ENCODE measurements at regions not wholly inside any gene's neighbourhood (a gene's known extent, or its start where the extent isn't known, plus 50 kb on each side); places are given as distances from the start of the nearest gene placed in this dataset.
"Not testable (repeated sequence)": the region's sequence is repeated elsewhere in the genome, so short reads cannot be mapped to it uniquely, and the experiment has no call there.

- TF ChIP-seq RNF2 (IDR thresholded peaks at IDR 0.05; ENCODE audit: borderline replicate concordance, low read depth, low read length, missing control alignments, poor library complexity, severe bottlenecking) (no peak), EGR1 (IDR thresholded peaks at IDR 0.05; ENCODE audit: borderline replicate concordance, low read depth, low read length) (no peak), TCF12 (IDR thresholded peaks at IDR 0.05; ENCODE audit: low read depth, low read length) (no peak), NRF1 (IDR thresholded peaks at IDR 0.05; ENCODE audit: low read depth, low read length) (no peak), JUND (IDR thresholded peaks at IDR 0.05; ENCODE audit: low read length) (no peak)
Observed at GRCh38 chr1:221972276-221973235, 230.7 kb upstream of the DUSP10 start (continued).

GRCh38 chr1:221971035-221971434 is 229.1 kb upstream of the DUSP10 start:
- H3K23ac ChIP-seq (ENCODE audit: insufficient read length); H3K27ac ChIP-seq (ENCODE audit: low read depth, low read length); FAIRE-seq; H2BK20ac ChIP-seq (ENCODE audit: low read length); H3K9ac ChIP-seq (replicated peaks in 1 of 4; ENCODE audit: extremely low read depth in 1 of 4, low read depth in 3 of 4, low read length in 3 of 4); H2AK5ac ChIP-seq (ENCODE audit: low read depth, low read length); H2BK15ac ChIP-seq (ENCODE audit: low read length); CTCF ChIA-PET (ENCODE audit: partially characterized antibody); H3K56ac ChIP-seq (replicated peaks; ENCODE audit: insufficient read length, low read depth, low read length); H3K23me2 ChIP-seq (ENCODE audit: low read depth, low read length); H3K9me3 ChIP-seq (ENCODE audit: insufficient read depth in 2 of 2, low read depth in 1 of 2, low read length in 1 of 2); H2BK12ac ChIP-seq (ENCODE audit: low read depth, low read length); H3K4me3 ChIP-seq (ENCODE audit: extremely low read depth in 1 of 4, insufficient read depth in 2 of 4, low read depth in 3 of 4, low read length in 4 of 4); H2BK5ac ChIP-seq (ENCODE audit: low read depth, low read length); H3K14ac ChIP-seq (ENCODE audit: insufficient read length); H3K27me3 ChIP-seq (replicated peaks in 1 of 4; ENCODE audit: control insufficient read depth in 3 of 4, extremely low read depth in 1 of 4, insufficient read depth in 3 of 4, low read length in 3 of 4); H3K4ac ChIP-seq (replicated peaks; ENCODE audit: insufficient read length, low read depth, low read length); H2AFZ ChIP-seq (ENCODE audit: low read length); H3K4me1 ChIP-seq (replicated peaks in 1 of 4; ENCODE audit: control insufficient read depth in 3 of 4, insufficient read depth in 4 of 4, low read length in 3 of 4); H4K8ac ChIP-seq (ENCODE audit: extremely low read depth, insufficient read depth, low read length); H3K36me3 ChIP-seq (ENCODE audit: control insufficient read depth in 2 of 4, insufficient read depth in 4 of 4, low read length in 3 of 4); H4K5ac ChIP-seq (ENCODE audit: insufficient read length, low read depth, low read length); H3K79me1 ChIP-seq (ENCODE audit: low read depth, low read length); H3K18ac ChIP-seq (ENCODE audit: extremely low read depth, low read length); H4K20me1 ChIP-seq (replicated peaks in 1 of 2; ENCODE audit: control insufficient read depth in 1 of 2, insufficient read depth in 2 of 2, low read length in 2 of 2); H3K79me2 ChIP-seq (ENCODE audit: control insufficient read depth in 1 of 2, insufficient read depth in 2 of 2, low read length in 2 of 2); H3K4me2 ChIP-seq (ENCODE audit: insufficient read depth in 1 of 2, low read depth in 2 of 2, low read length in 2 of 2); H2BK120ac ChIP-seq (replicated peaks; ENCODE audit: low read depth, low read length); H4K91ac ChIP-seq (replicated peaks; ENCODE audit: insufficient read length, low read length); POLR2A ChIA-PET (ENCODE audit: partially characterized antibody); DNase-seq (ENCODE audit: low read depth in 1 of 2, low spot score in 2 of 2): not testable (repeated sequence)
- 77% methylated on average over 8 of the region's 8 CpGs; no CpG with 5 or more reads in 1 of the 2 experiments for WGBS, 2 experiments (ENCODE audit: extremely low coverage in 1 of 2, insufficient coverage in 1 of 2, insufficient read length in 1 of 2, insufficient replicate concordance in 2 of 2, low coverage in 1 of 2, low lambda C conversion rate in 2 of 2, missing lambda C conversion rate in 1 of 2)

Measured in H1 (cell line).